ENCODE measurements at regions not wholly inside any gene's neighbourhood (a gene's known extent, or its start where the extent isn't known, plus 50 kb on each side); places are given as distances from the start of the nearest gene placed in this dataset.
"Not testable (repeated sequence)": the region's sequence is repeated elsewhere in the genome, so short reads cannot be mapped to it uniquely, and the experiment has no call there.

DNA sequence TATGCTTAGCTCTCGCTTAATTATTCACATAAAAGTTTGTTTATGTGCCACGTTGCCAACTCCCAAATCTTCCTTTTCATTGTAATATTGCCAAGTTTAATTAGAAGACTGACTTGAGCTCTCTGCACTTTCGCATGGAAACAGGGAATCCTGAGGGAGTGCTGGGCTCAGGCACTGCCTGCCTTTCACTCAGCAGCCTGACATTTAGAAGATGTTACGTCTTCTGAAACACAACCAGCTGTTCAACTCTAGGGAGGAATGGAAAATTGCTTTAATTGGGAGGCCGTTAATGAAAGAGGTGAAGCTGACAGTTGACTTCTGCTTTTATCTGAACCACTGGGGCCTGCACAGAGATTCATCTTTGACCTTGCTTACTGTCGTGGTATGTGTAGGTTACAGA lies 77.4 kb upstream of the MTHFD1L start:
- 80 to 88% methylated on average over 6 of the region's 6 CpGs for WGBS, 2 donors
- Histone ChIP-seq H3K36me3 (no peaks in the 10 kb centered on the region), H3K4me3 (replicated peaks in 1 of 3) (no peak overlapping the region), H3K4me1 (no peaks in the 10 kb centered on the region), H3K9me3 (no peaks in the 10 kb centered on the region), H3K27ac (no peak overlapping the region), H3K27me3 (no peaks in the 10 kb centered on the region)
- intact Hi-C loops (cut with DNase I): no loop called here
- no peak for TF ChIP-seq POLR2A (IDR thresholded peaks at IDR 0.05)
- TF ChIP-seq, protein P1, sequence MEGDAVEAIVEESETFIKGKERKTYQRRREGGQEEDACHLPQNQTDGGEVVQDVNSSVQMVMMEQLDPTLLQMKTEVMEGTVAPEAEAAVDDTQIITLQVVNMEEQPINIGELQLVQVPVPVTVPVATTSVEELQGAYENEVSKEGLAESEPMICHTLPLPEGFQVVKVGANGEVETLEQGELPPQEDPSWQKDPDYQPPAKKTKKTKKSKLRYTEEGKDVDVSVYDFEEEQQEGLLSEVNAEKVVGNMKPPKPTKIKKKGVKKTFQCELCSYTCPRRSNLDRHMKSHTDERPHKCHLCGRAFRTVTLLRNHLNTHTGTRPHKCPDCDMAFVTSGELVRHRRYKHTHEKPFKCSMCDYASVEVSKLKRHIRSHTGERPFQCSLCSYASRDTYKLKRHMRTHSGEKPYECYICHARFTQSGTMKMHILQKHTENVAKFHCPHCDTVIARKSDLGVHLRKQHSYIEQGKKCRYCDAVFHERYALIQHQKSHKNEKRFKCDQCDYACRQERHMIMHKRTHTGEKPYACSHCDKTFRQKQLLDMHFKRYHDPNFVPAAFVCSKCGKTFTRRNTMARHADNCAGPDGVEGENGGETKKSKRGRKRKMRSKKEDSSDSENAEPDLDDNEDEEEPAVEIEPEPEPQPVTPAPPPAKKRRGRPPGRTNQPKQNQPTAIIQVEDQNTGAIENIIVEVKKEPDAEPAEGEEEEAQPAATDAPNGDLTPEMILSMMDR (IDR thresholded peaks at IDR 0.05): no peak
- DNase-seq: no peak

DNA sequence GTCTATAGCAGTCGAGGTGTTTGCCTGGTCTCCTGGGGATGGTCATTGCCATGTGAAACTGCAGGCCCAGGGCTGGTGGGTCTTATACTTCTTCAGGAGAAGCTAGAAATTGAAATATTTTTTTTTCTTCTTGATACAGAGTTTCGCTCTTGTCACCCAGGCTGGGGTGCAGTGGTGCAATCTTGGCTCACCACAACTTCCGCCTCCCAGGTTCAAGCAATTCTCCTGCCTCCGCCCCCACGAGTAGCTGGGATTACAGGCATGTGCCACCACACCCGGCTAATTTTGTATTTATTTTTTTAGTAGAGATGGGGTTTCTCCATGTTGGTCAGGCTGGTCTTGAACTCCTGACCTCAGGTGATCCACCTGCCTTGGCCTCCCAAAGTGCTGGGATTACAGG lies 75.6 kb upstream of the MTHFD1L start:
- H3K4me3 ChIP-seq (replicated peaks in 1 of 3); H3K9me3 ChIP-seq; DNase-seq; H3K27ac ChIP-seq; H3K4me1 ChIP-seq; H3K27me3 ChIP-seq; H3K36me3 ChIP-seq; intact Hi-C loops (cut with DNase I): not testable (repeated sequence)
- WGBS, 2 donors: 94 to 96% methylated on average over 6 of the region's 6 CpGs

DNA sequence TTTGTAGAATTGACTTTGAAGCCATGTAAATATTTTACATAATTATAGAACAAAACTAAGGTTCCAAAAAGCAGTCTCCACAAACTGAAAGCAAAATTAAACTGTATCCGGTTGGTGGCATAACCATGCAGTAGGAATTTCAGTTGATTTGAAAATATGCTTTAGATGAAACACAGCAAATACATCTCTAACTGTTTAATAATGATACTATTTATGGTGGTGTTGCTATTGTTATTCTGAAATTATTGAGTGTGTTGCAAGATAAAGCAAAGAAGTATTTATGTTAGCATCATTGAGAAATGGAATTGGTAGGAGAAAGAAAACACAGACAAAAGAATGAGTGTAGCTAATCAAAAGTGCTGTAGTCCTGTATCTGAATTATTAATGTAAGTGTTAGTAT lies 73.8 kb upstream of the MTHFD1L start:
- no peak for DNase-seq
- Histone ChIP-seq H3K36me3 (no peaks in the 10 kb centered on the region), H3K4me3 (replicated peaks in 1 of 3) (no peak overlapping the region), H3K27ac (no peak overlapping the region), H3K27me3 (no peaks in the 10 kb centered on the region), H3K4me1 (no peaks in the 10 kb centered on the region), H3K9me3 (no peaks in the 10 kb centered on the region)
- TF ChIP-seq, protein P1 (IDR thresholded peaks at IDR 0.05): no peak
- TF ChIP-seq POLR2A (IDR thresholded peaks at IDR 0.05): no peak
- intact Hi-C loops (cut with DNase I): no loop called here
- WGBS, 2 donors: 87 to 92% methylated on average over 1 of the region's 1 CpG

DNA sequence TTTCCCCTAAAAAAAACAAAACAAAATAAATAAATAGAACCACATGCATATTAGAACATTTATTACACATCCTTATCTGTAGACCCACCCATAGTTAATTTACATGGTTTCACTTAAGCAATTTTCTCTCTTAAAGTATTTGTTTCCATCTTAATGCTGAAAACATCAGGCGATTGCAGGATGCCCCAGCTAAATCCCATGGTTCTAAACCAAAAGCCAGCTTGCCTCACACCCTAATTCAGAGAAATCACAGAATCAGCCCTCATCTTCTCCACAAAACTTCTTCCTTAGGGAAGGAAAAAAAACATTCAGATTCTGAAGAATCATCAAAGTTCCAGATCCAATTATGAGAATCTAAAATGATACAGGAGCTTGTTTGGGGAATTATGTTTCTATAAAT lies 67.6 kb upstream of the MTHFD1L start:
- peaks cover 7 to 13% of the 10 kb centered on the region in 2 donors for H3K4me1 ChIP-seq
- H3K27ac ChIP-seq: no peak overlapping the region
- intact Hi-C loops (cut with DNase I): no loop called here
- H3K36me3 ChIP-seq: no peaks in the 10 kb centered on the region
- H3K9me3 ChIP-seq: no peaks in the 10 kb centered on the region
- WGBS, 2 donors: 80 to 88% methylated on average over 1 of the region's 1 CpG
- no peaks in the 10 kb centered on the region for H3K27me3 ChIP-seq
- H3K4me3 ChIP-seq (replicated peaks in 1 of 3): no peak overlapping the region
- TF ChIP-seq, protein P1 (IDR thresholded peaks at IDR 0.05): no peak
- DNase-seq: no peak

DNA sequence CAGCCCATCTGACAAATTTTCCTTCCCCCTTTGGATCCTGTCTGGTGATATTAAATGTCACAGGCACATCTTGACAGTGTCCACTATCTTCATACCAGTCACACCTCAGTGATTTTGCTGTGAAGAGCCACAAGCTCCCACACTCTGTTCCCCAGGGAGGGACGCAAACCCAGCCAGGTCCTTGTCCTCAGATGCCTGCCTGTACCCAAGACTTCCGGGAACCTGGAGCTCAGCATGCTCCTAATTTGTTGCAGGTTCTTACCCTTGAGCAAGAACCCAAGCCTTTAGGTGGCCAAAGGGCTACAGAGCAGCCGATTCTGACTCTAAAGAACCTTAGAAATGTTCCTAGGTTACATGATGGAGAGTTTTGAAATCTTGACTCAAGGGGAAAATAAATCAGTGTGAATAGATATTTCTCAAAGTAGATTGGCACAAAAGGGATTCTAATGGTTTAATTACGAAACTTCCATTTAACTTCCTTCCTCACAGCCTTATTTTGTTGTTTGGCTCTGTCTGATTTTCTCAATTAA lies 66.2 kb upstream of the MTHFD1L start:
- Histone ChIP-seq H3K27ac (no peak overlapping the region), H3K9me3 (no peaks in the 10 kb centered on the region), H3K4me1 (peaks cover 7 to 13% of the 10 kb centered on the region in 2 donors), H3K36me3 (no peaks in the 10 kb centered on the region), H3K27me3 (no peaks in the 10 kb centered on the region), H3K4me3 (replicated peaks in 1 of 3) (no peak overlapping the region)
- TF ChIP-seq, protein P1 (IDR thresholded peaks at IDR 0.05): no peak
- no peak for TF ChIP-seq POLR2A (IDR thresholded peaks at IDR 0.05)
- 77 to 81% methylated on average over 4 of the region's 4 CpGs for WGBS, 2 donors
- intact Hi-C loops (cut with DNase I): no loop called here
- DNase-seq: peak in 1 of 2 donors; percentile 4
